GM12891 (cell line): ENCODE measurements at regions not wholly inside any gene's neighbourhood (a gene's known extent, or its start where the extent isn't known, plus 50 kb on each side); places are given as distances from the start of the nearest gene placed in this dataset.

Experiments used
- POLR2A ChIP-seq: IDR thresholded peaks from 2 replicates; pipeline ENCODE4 v1.6.1; 2011; ENCODE audit warnings: low read depth, low read length, control low read depth
- POLR2AphosphoS5 ChIP-seq: IDR thresholded peaks from 2 replicates; pipeline ENCODE4 v1.6.1; 2011; ENCODE audit warnings: low read depth, low read length, control low read depth

- no peak for TF ChIP-seq POLR2A
- no peak for TF ChIP-seq POLR2AphosphoS5
Observed at GRCh38 chr9:129301941-129302340, 123.9 kb upstream of the IER5L start.
